Caco-2 (cell line): ENCODE measurements at regions not wholly inside any gene's neighbourhood (a gene's known extent, or its start where the extent isn't known, plus 50 kb on each side); places are given as distances from the start of the nearest gene placed in this dataset.

Source experiments
- BruUV-seq: library from RNA; stranded (reverse); fragments of 400-500 nt; replicated peaks from 2 replicates; lab custom pipeline; 2021; lab: Mats Ljungman, UMichigan
- CTCF ChIA-PET: fragments of 300-600 bp; sonication (Branson Sonifier 250); formaldehyde crosslinking; loops from one replicate; lab custom pipeline; 2022; ENCODE audit warnings: antibody characterized with exemption; lab: Charles Lee
- POLR2A ChIA-PET: fragments of 300-600 bp; sonication (Branson Sonifier 250); formaldehyde crosslinking; loops from one replicate; lab custom pipeline; 2022; ENCODE audit warnings: antibody characterized with exemption; lab: Charles Lee
- DNase-seq, 2 experiments: peaks; one replicate each; pipeline versions ENCODE4 v3.0.0 to v3.0.0-alpha.2; 2020 to 2022
- H3K27me3 ChIP-seq: replicated peaks from 2 replicates; pipeline ENCODE4 v1.6.0; 2011; ENCODE audit warnings: low read length; ENCODE audit not compliant: control insufficient read depth, insufficient read depth
- H3K36me3 ChIP-seq: 2 replicates; pipeline ENCODE4 v1.5.1; 2011; ENCODE audit warnings: low read length; ENCODE audit not compliant: control insufficient read depth, insufficient read depth
- H3K4me1 ChIP-seq: fragments of 250-450 bp; sonication (Bioruptor Pico); 2 replicates; pipeline ENCODE4 v1.5.1; 2020; ENCODE audit warnings: mild to moderate bottlenecking
- H3K4me3 ChIP-seq: 2 replicates; pipeline ENCODE4 v1.5.1; 2011; ENCODE audit warnings: low read depth, mild to moderate bottlenecking, control low read depth, low read length
- H3K9me3 ChIP-seq: fragments of 250-450 bp; sonication (Bioruptor Pico); 2 replicates; pipeline ENCODE4 v1.5.1; 2020; ENCODE audit warnings: mild to moderate bottlenecking, moderate library complexity
- H3K27ac Mint-ChIP-seq: one replicate; pipeline ENCODE4 v1.8.0; 2022; ENCODE audit warnings: mixed read lengths; ENCODE audit not compliant: unreplicated experiment
- H3K27me3 Mint-ChIP-seq: one replicate; pipeline ENCODE4 v1.8.0; 2022; ENCODE audit warnings: mixed read lengths; ENCODE audit not compliant: insufficient read depth, unreplicated experiment
- H3K36me3 Mint-ChIP-seq: one replicate; pipeline ENCODE4 v1.8.0; 2022; ENCODE audit warnings: mild to moderate bottlenecking, mixed read lengths; ENCODE audit not compliant: insufficient read depth, unreplicated experiment
- H3K4me1 Mint-ChIP-seq: one replicate; pipeline ENCODE4 v1.8.0; 2022; ENCODE audit warnings: low read depth, mixed read lengths; ENCODE audit not compliant: unreplicated experiment
- H3K4me3 Mint-ChIP-seq: one replicate; pipeline ENCODE4 v1.8.0; 2022; ENCODE audit warnings: mild to moderate bottlenecking, moderate library complexity, mixed read lengths; ENCODE audit not compliant: unreplicated experiment
- H3K9me3 Mint-ChIP-seq: one replicate; pipeline ENCODE4 v1.8.0; 2022; ENCODE audit warnings: mixed read lengths; ENCODE audit not compliant: unreplicated experiment
- intact Hi-C: fragments of 100-400 bp; cut with micrococcal nuclease; formaldehyde crosslinking; loops from one replicate; pipeline ENCODE4 v1.10.0; 2022; ENCODE audit not compliant: unreplicated experiment
- TF ChIP-seq, protein P1 (sequence below), 2 experiments: fragments of 200-600 bp in 1 of 2; IDR thresholded peaks; 1 replicate in 1 of 2; 2 replicates in 1 of 2; pipeline versions ENCODE4 v1.5.1 to v1.8.0; 2011 to 2022; ENCODE audit warnings: antibody characterized with exemption in 1 of 2, control low read depth in 1 of 2, inconsistent platforms in 1 of 2, low read depth in 1 of 2, low read length in 1 of 2, mild to moderate bottlenecking in 1 of 2, moderate library complexity in 1 of 2; ENCODE audit not compliant: insufficient read depth in 1 of 2, severe bottlenecking in 1 of 2, unreplicated experiment in 1 of 2

DNA sequence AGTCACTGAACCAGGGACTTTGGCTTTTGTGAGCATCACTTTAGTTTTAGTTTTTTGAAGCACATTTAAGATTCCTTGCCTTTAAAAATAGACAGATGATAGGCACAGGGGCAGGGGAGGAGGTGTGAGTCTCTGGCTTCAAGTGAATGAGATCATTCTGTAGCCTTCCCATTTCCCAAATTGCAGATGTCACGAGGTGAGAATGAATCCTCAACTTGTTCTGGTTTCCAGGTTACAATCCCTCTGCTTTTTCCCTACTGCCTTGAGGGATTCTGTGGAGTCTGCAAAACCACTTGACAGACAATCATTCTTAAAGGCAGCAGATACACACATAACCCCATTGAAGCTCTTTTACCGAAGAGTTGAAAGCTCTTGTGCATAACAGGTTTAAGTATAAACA, 332.4 kb downstream of the DMAC1 start:
- Histone ChIP-seq H3K4me1 (no peaks in the 10 kb centered on the region), H3K36me3 (no peaks in the 10 kb centered on the region), H3K9me3 (no peaks in the 10 kb centered on the region), H3K4me3 (no peak overlapping the region), H3K27me3 (no peaks in the 10 kb centered on the region)
- ChIA-PET CTCF (no interaction called here), POLR2A (no interaction called here)
- Mint-ChIP-seq H3K4me1 (no peaks in the 10 kb centered on the region), H3K27ac (no peak overlapping the region), H3K36me3 (no peaks in the 10 kb centered on the region), H3K27me3 (peaks cover 19% of the 10 kb centered on the region), H3K9me3 (no peaks in the 10 kb centered on the region), H3K4me3 (no peak overlapping the region)
- TF ChIP-seq, protein P1, sequence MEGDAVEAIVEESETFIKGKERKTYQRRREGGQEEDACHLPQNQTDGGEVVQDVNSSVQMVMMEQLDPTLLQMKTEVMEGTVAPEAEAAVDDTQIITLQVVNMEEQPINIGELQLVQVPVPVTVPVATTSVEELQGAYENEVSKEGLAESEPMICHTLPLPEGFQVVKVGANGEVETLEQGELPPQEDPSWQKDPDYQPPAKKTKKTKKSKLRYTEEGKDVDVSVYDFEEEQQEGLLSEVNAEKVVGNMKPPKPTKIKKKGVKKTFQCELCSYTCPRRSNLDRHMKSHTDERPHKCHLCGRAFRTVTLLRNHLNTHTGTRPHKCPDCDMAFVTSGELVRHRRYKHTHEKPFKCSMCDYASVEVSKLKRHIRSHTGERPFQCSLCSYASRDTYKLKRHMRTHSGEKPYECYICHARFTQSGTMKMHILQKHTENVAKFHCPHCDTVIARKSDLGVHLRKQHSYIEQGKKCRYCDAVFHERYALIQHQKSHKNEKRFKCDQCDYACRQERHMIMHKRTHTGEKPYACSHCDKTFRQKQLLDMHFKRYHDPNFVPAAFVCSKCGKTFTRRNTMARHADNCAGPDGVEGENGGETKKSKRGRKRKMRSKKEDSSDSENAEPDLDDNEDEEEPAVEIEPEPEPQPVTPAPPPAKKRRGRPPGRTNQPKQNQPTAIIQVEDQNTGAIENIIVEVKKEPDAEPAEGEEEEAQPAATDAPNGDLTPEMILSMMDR (IDR thresholded peaks at IDR 0.05; ENCODE audit: insufficient read depth in 1 of 2, low read depth in 1 of 2, low read length in 1 of 2, severe bottlenecking in 1 of 2, unreplicated experiment in 1 of 2): no peak
- no TSS peak for BruUV-seq
- DNase-seq: no peak
- intact Hi-C loops: no loop called here

GRCh38 chr9:7461791-7462190, 337.8 kb downstream of the DMAC1 start:
- no peak for DNase-seq
- H3K4me3 ChIP-seq: no peak overlapping the region
- H3K9me3 Mint-ChIP-seq: no peaks in the 10 kb centered on the region
- ChIA-PET CTCF (no interaction called here), POLR2A (no interaction called here)
- H3K27me3 Mint-ChIP-seq: peaks cover 11% of the 10 kb centered on the region
- no peaks in the 10 kb centered on the region for H3K36me3 Mint-ChIP-seq
- H3K9me3 ChIP-seq: no peaks in the 10 kb centered on the region
- H3K27me3 ChIP-seq: no peaks in the 10 kb centered on the region
- no peaks in the 10 kb centered on the region for H3K4me1 ChIP-seq
- H3K27ac Mint-ChIP-seq: no peak overlapping the region
- no TSS peak for BruUV-seq
- H3K4me1 Mint-ChIP-seq: no peaks in the 10 kb centered on the region
- no peak overlapping the region for H3K4me3 Mint-ChIP-seq
- intact Hi-C loops: no loop called here
- TF ChIP-seq, protein P1 (IDR thresholded peaks at IDR 0.05; ENCODE audit: insufficient read depth in 1 of 2, low read depth in 1 of 2, low read length in 1 of 2, severe bottlenecking in 1 of 2, unreplicated experiment in 1 of 2): no peak
- no peaks in the 10 kb centered on the region for H3K36me3 ChIP-seq

- intact Hi-C loops: no loop called here
- Histone ChIP-seq H3K36me3 (no peaks in the 10 kb centered on the region), H3K4me1 (no peaks in the 10 kb centered on the region), H3K9me3 (no peaks in the 10 kb centered on the region), H3K27me3 (no peaks in the 10 kb centered on the region), H3K4me3 (no peak overlapping the region)
- Mint-ChIP-seq H3K36me3 (no peaks in the 10 kb centered on the region), H3K27ac (no peak overlapping the region), H3K4me1 (no peaks in the 10 kb centered on the region), H3K9me3 (no peaks in the 10 kb centered on the region), H3K4me3 (no peak overlapping the region), H3K27me3 (peaks cover 6% of the 10 kb centered on the region)
- TF ChIP-seq, protein P1 (IDR thresholded peaks at IDR 0.05; ENCODE audit: insufficient read depth in 1 of 2, low read depth in 1 of 2, low read length in 1 of 2, severe bottlenecking in 1 of 2, unreplicated experiment in 1 of 2): no peak
- no peak for DNase-seq
- ChIA-PET POLR2A (no interaction called here), CTCF (no interaction called here)
- BruUV-seq: no TSS peak
These were observed 342.6 kb downstream of the DMAC1 start for GRCh38 chr9:7456793-7457530.
